NCI-H2171 (cell line): ENCODE measurements at regions not wholly inside any gene's neighbourhood (a gene's known extent, or its start where the extent isn't known, plus 50 kb on each side); places are given as distances from the start of the nearest gene placed in this dataset.

Source experiments
- DNase-seq: peaks from one replicate; lab custom pipeline; 2025; lab: John Stamatoyannopoulos, UW

DNA sequence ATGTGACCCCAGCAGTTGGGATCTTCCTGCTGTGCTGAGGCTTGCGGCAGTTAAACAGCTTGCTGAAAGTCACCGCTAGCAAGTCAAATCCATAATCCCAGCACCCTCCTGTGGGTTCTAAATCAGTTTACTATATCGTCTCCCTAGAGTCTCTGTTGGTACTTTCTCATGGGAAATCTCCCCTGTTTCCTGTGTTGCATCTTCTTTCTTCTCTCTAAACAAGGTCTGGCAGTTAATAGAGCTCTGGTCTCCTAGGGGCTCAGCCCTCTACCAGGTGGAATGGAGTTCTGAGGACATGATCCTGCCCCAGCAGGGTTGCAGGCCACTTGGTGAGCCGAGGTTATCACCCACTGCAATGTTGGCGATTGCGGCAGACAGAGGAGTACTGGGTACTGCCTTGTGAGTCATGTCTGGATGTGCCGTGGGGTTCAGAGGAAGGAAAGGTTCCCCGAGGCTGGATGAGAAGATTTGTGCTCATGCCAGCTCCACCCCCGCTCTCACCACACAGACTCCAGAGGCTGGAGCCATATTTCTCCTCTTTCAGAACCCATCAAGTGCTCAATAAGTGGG, 59.4 kb upstream of the SIX2 start:
- DNase-seq = no peak

DNA sequence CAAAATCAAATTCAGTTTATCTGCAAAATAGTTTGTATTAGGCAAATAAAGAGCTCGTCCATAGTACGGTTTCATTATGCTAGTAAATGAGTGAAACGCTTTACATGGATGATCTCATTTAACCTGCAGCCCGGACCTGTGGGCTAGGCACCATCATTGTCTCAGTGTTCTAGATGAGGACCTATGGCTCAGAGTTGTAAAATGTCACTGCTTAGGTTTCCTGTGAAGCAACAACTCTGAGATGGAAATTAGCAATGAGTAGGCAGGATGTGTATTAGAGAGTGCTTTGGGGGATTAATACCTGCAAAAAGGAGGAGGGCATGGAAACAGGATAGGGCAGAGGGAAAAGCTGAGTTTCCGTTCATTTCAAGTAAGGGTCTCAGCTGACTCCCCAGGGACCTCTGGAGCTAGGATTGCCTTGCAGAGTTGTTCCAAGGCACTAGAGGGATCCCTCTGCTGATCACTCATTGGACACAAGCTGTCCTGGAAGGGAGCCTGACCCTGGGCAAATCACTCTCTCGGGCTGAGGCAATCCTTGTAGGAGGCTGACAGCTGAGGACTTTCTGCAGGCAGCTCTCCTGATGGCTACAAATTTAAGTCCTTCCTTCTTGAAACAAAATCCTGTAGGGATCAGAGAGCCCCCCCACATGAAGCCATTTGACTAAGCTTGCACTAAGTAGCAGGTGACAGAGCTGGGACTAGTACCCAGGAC, 58.8 kb upstream of the SIX2 start:
- DNase-seq = no peak
